ENCODE measurements at regions not wholly inside any gene's neighbourhood (a gene's known extent, or its start where the extent isn't known, plus 50 kb on each side); places are given as distances from the start of the nearest gene placed in this dataset.

DNA sequence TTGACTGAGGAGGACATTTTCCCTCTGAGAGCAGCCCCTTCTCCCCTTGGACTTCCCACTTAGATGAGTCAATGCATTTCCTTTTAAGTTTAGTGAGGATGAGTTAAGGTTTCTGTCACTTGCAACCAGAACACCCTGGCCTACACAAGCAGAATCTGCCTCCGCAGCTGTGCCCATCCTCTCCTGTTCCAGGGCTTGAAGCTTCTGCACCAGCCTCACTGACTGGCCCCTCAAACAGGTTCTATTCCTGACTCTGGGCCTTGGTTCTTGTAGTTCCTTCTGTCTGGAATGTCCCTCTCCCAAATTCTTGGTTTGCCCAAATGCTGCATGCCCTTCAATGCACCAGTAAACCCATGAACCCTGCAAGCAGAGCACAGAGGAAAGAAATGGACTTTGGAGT lies 394.4 kb downstream of the PTPRU start:
- no peaks in the 10 kb centered on the region for H3K9me3 ChIP-seq (ENCODE audit: control insufficient read depth in 1 of 2, insufficient read depth in 1 of 2, low read depth in 1 of 2, low read length in 2 of 2)
- H3K27ac ChIP-seq (ENCODE audit: low read depth, low read length): no peak overlapping the region
- H3K36me3 ChIP-seq (ENCODE audit: control insufficient read depth in 1 of 2, insufficient read depth in 2 of 2, low read length in 2 of 2): no peaks in the 10 kb centered on the region

More for the DNA sequence above, 394.4 kb downstream of the PTPRU start:
- ChIA-PET POLR2A (no interaction called here), RAD21 (ENCODE audit: low non-redundant PET in 1 of 2, low total read pairs in 2 of 2, uncharacterized antibody in 2 of 2, unreplicated experiment in 2 of 2) (no interaction called here), CTCF (no interaction called here)
- Histone ChIP-seq H3K4me1 (ENCODE audit: control insufficient read depth in 1 of 2, insufficient read depth in 2 of 2, low read length in 2 of 2) (no peaks in the 10 kb centered on the region), H3K27me3 (ENCODE audit: insufficient read depth, low read length) (no peaks in the 10 kb centered on the region), H3K9ac (ENCODE audit: low read length) (no peak overlapping the region), H3K9me2 (ENCODE audit: insufficient read depth) (no peaks in the 10 kb centered on the region), H2AFZ (ENCODE audit: low read depth, low read length, poor library complexity, severe bottlenecking) (no peak overlapping the region), H4K20me1 (ENCODE audit: insufficient read depth) (no peaks in the 10 kb centered on the region), H3K4me3 (replicated peaks in 1 of 2; ENCODE audit: low read depth in 1 of 2, low read length in 2 of 2) (no peak overlapping the region), H3K4me2 (ENCODE audit: low read length) (no peak overlapping the region), H3K79me2 (ENCODE audit: insufficient read depth, low read length) (no peaks in the 10 kb centered on the region)
- intact Hi-C loops (cut with micrococcal nuclease): no loop called here
- DNase-seq (ENCODE audit: low read depth, low spot score): no peak
- no TSS peak for BruUV-seq (replicated peaks)
- TF ChIP-seq EGR1 (IDR thresholded peaks at IDR 0.05; ENCODE audit: low read depth) (no peak), TCF7L2 (IDR thresholded peaks at IDR 0.05; ENCODE audit: borderline replicate concordance, extremely low read depth, insufficient read depth, insufficient read length) (no peak), EZH2phosphoT487 (IDR thresholded peaks at IDR 0.05; ENCODE audit: borderline replicate concordance) (no peak), SP1 (IDR thresholded peaks at IDR 0.05; ENCODE audit: low read depth) (no peak), POLR2A (IDR thresholded peaks at IDR 0.05; ENCODE audit: borderline replicate concordance, extremely low read depth, insufficient read depth, insufficient read length) (no peak), ZNF274 (IDR thresholded peaks at IDR 0.05; ENCODE audit: low read depth, low read length) (no peak)
- TF ChIP-seq, protein P1, sequence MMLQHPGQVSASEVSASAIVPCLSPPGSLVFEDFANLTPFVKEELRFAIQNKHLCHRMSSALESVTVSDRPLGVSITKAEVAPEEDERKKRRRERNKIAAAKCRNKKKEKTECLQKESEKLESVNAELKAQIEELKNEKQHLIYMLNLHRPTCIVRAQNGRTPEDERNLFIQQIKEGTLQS (IDR thresholded peaks at IDR 0.05): no peak
- TF ChIP-seq, protein P2, sequence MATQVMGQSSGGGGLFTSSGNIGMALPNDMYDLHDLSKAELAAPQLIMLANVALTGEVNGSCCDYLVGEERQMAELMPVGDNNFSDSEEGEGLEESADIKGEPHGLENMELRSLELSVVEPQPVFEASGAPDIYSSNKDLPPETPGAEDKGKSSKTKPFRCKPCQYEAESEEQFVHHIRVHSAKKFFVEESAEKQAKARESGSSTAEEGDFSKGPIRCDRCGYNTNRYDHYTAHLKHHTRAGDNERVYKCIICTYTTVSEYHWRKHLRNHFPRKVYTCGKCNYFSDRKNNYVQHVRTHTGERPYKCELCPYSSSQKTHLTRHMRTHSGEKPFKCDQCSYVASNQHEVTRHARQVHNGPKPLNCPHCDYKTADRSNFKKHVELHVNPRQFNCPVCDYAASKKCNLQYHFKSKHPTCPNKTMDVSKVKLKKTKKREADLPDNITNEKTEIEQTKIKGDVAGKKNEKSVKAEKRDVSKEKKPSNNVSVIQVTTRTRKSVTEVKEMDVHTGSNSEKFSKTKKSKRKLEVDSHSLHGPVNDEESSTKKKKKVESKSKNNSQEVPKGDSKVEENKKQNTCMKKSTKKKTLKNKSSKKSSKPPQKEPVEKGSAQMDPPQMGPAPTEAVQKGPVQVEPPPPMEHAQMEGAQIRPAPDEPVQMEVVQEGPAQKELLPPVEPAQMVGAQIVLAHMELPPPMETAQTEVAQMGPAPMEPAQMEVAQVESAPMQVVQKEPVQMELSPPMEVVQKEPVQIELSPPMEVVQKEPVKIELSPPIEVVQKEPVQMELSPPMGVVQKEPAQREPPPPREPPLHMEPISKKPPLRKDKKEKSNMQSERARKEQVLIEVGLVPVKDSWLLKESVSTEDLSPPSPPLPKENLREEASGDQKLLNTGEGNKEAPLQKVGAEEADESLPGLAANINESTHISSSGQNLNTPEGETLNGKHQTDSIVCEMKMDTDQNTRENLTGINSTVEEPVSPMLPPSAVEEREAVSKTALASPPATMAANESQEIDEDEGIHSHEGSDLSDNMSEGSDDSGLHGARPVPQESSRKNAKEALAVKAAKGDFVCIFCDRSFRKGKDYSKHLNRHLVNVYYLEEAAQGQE (IDR thresholded peaks at IDR 0.05; ENCODE audit: low read depth): no peak
- ATAC-seq: no peak

Measured in HCT116 (cell line).